GM12878 (cell line): ENCODE measurements at regions not wholly inside any gene's neighbourhood (a gene's known extent, or its start where the extent isn't known, plus 50 kb on each side); places are given as distances from the start of the nearest gene placed in this dataset.

ENCODE experiments used
- E2F4 ChIP-seq: IDR thresholded peaks from 2 replicates; pipeline ENCODE4 v1.6.1; 2012; ENCODE audit warnings: low read depth, low read length, improper control_type of control experiment
- GATAD2B ChIP-seq: fragments of 450-650 bp; conservative IDR thresholded peaks from 2 replicates; pipeline ENCODE4 v1.6.1; 2017; ENCODE audit warnings: low read depth, mild to moderate bottlenecking, moderate library complexity
- JUND ChIP-seq: IDR thresholded peaks from 2 replicates; pipeline ENCODE4 v1.6.1; 2012; ENCODE audit warnings: low read depth, mild to moderate bottlenecking, low read length, improper control_type of control experiment, moderate library complexity
- NFIC ChIP-seq: IDR thresholded peaks from 2 replicates; pipeline ENCODE4 v1.6.1; 2012; ENCODE audit warnings: low read depth, mild to moderate bottlenecking, inconsistent platforms, low read length, moderate library complexity
- POLR2A ChIP-seq: IDR thresholded peaks from 2 replicates; pipeline ENCODE4 v1.6.1; 2011; ENCODE audit warnings: low read depth, mild to moderate bottlenecking, low read length
- TF ChIP-seq, protein P1 (sequence below), 3 experiments: IDR thresholded peaks in 2 of 3; conservative IDR thresholded peaks in 1 of 3; 2 replicates each; pipeline ENCODE4 v1.5.1; 2011; ENCODE audit warnings: low read depth in 3 of 3, low read length in 3 of 3, mild to moderate bottlenecking in 3 of 3, control low read depth in 2 of 3, moderate library complexity in 2 of 3, inconsistent platforms in 1 of 3, mixed read lengths in 1 of 3; ENCODE audit not compliant: control insufficient read depth in 2 of 3, insufficient read depth in 1 of 3; ENCODE audit errors: extremely low read depth in 1 of 3
- TF ChIP-seq, protein P2 (sequence below): IDR thresholded peaks from 2 replicates; pipeline ENCODE4 v1.6.1; 2011; ENCODE audit warnings: low read depth, mild to moderate bottlenecking, low read length, moderate library complexity, borderline replicate concordance; ENCODE audit errors: extremely low read depth

DNA sequence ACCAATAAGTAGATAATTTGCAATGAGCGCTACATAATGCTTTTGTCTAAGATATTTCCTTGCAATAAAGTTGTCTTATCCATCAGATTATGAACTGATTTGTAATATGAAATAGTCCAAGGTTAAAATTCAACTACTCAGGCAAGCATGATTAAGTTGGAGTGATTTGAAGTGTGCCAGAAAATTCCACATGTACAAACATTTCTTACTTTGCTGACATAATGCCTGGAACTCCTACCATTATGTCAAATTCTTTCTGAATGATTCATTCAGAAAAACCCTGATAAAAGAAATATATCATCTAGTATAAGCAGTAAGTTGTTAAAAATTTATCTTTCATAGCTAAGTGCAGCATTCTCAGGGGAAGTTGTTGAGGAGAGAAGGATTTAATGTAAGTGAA is 87.3 kb downstream of the CBLN2 start:
- TF ChIP-seq GATAD2B: no peak
- TF ChIP-seq POLR2A: no peak
- TF ChIP-seq, protein P1, sequence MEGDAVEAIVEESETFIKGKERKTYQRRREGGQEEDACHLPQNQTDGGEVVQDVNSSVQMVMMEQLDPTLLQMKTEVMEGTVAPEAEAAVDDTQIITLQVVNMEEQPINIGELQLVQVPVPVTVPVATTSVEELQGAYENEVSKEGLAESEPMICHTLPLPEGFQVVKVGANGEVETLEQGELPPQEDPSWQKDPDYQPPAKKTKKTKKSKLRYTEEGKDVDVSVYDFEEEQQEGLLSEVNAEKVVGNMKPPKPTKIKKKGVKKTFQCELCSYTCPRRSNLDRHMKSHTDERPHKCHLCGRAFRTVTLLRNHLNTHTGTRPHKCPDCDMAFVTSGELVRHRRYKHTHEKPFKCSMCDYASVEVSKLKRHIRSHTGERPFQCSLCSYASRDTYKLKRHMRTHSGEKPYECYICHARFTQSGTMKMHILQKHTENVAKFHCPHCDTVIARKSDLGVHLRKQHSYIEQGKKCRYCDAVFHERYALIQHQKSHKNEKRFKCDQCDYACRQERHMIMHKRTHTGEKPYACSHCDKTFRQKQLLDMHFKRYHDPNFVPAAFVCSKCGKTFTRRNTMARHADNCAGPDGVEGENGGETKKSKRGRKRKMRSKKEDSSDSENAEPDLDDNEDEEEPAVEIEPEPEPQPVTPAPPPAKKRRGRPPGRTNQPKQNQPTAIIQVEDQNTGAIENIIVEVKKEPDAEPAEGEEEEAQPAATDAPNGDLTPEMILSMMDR (IDR thresholded peaks at IDR 0.05 in 2 of 3, conservative IDR thresholded peaks at IDR 0.05 in 1 of 3; ENCODE audit: control insufficient read depth in 2 of 3, extremely low read depth in 1 of 3, insufficient read depth in 1 of 3, low read depth in 3 of 3, low read length in 3 of 3): no peak
- no peak for TF ChIP-seq NFIC
- TF ChIP-seq JUND: no peak
- TF ChIP-seq, protein P2, sequence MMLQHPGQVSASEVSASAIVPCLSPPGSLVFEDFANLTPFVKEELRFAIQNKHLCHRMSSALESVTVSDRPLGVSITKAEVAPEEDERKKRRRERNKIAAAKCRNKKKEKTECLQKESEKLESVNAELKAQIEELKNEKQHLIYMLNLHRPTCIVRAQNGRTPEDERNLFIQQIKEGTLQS: no peak
- TF ChIP-seq E2F4: no peak
